Left renal pelvis (tissue), 4 donors: ENCODE measurements at regions not wholly inside any gene's neighbourhood (a gene's known extent, or its start where the extent isn't known, plus 50 kb on each side); places are given as distances from the start of the nearest gene placed in this dataset.

Experiments used
- DNase-seq, 4 donors: peaks; one replicate each; pipeline ENCODE4 v3.0.0-alpha.2; 2013; ENCODE audit warnings: low read depth in 4 of 4, low spot score in 3 of 4

- no peak for DNase-seq
Measured at GRCh38 chr13:64441740-64442139, 2788.4 kb downstream of the PCDH9 start.

- DNase-seq, result no peak
Measured at GRCh38 chr13:64438084-64438483, 2792.1 kb downstream of the PCDH9 start.

GRCh38 chr13:64429691-64430090 is 2800.4 kb downstream of the PCDH9 start:
- DNase-seq, result no peak

- no peak for DNase-seq
Measured at GRCh38 chr13:64428196-64428595, 2801.9 kb downstream of the PCDH9 start.

GRCh38 chr13:64423467-64423866 is 2806.7 kb downstream of the PCDH9 start:
- no peak for DNase-seq

- DNase-seq, result no peak
Measured at GRCh38 chr13:64420181-64420580, 2810.0 kb downstream of the PCDH9 start.

- no peak for DNase-seq
Measured at GRCh38 chr13:64417581-64417980, 2812.6 kb downstream of the PCDH9 start.

- no peak for DNase-seq
Measured at GRCh38 chr13:64414381-64414780, 2815.8 kb downstream of the PCDH9 start.

- no peak for DNase-seq
Measured at GRCh38 chr13:64413529-64413928, 2816.6 kb downstream of the PCDH9 start.

GRCh38 chr13:64410276-64411053 is 2819.7 kb downstream of the PCDH9 start:
- DNase-seq, result no peak

- no peak for DNase-seq
Measured at GRCh38 chr13:64397701-64398100, 2832.4 kb downstream of the PCDH9 start.

GRCh38 chr13:64377606-64378005 is 2852.5 kb downstream of the PCDH9 start:
- DNase-seq, result no peak

- DNase-seq, result no peak
Measured at GRCh38 chr13:64371461-64371860, 2858.7 kb downstream of the PCDH9 start.

GRCh38 chr13:64371045-64371444 is 2859.1 kb downstream of the PCDH9 start:
- DNase-seq, result no peak

- no peak for DNase-seq
Measured at GRCh38 chr13:64369121-64369520, 2861.0 kb downstream of the PCDH9 start.

GRCh38 chr13:64362564-64362963 is 2867.6 kb downstream of the PCDH9 start:
- no peak for DNase-seq

- no peak for DNase-seq
Measured at GRCh38 chr13:64347664-64348063, 2882.5 kb downstream of the PCDH9 start.

- no peak for DNase-seq
Measured at GRCh38 chr13:64339373-64340063, 2890.6 kb downstream of the PCDH9 start.

- no peak for DNase-seq
Measured at GRCh38 chr13:64338671-64339070, 2891.5 kb downstream of the PCDH9 start.

GRCh38 chr13:64333888-64334287 is 2896.2 kb downstream of the PCDH9 start:
- DNase-seq, result no peak

- no peak for DNase-seq
Measured at GRCh38 chr13:64332048-64332447, 2898.1 kb downstream of the PCDH9 start.

- no peak for DNase-seq
Measured at GRCh38 chr13:64327505-64328194, 2902.5 kb downstream of the PCDH9 start.
